LNCAP (cell line): ENCODE measurements at regions not wholly inside any gene's neighbourhood (a gene's known extent, or its start where the extent isn't known, plus 50 kb on each side); places are given as distances from the start of the nearest gene placed in this dataset.

Source experiments
- TF ChIP-seq, protein P1 (sequence below): fragments of 450-650 bp; IDR thresholded peaks from 2 replicates; pipeline ENCODE4 v1.5.1; 2017; ENCODE audit warnings: mild to moderate bottlenecking

DNA sequence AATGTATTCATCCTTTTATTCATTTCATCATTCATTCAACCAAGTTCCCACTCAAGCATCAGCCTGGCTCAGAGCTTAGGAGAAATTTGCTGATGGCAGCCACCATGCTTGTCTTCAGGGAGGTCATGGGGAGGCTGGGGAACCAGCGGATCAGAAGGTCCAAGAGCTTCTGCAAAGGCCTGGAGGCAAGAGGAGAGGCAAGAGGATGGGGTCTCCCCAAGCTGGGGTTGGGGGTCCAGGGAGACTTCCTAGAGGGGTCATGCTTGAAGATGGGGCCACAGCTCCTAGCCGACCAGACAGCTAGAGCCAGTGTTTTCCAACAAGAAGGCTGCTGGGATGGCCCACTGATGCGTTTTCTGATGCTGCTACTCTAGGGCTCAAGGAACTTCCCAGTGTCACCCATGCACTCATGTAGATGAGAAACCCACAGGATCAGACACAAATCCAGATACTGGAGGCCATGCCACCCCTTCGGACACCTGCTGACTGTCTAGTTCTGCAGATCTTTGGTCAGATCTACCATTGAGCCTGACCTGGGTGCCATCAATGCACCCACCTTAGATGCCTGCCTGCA, 315.2 kb downstream of the AJAP1 start:
- TF ChIP-seq, protein P1, sequence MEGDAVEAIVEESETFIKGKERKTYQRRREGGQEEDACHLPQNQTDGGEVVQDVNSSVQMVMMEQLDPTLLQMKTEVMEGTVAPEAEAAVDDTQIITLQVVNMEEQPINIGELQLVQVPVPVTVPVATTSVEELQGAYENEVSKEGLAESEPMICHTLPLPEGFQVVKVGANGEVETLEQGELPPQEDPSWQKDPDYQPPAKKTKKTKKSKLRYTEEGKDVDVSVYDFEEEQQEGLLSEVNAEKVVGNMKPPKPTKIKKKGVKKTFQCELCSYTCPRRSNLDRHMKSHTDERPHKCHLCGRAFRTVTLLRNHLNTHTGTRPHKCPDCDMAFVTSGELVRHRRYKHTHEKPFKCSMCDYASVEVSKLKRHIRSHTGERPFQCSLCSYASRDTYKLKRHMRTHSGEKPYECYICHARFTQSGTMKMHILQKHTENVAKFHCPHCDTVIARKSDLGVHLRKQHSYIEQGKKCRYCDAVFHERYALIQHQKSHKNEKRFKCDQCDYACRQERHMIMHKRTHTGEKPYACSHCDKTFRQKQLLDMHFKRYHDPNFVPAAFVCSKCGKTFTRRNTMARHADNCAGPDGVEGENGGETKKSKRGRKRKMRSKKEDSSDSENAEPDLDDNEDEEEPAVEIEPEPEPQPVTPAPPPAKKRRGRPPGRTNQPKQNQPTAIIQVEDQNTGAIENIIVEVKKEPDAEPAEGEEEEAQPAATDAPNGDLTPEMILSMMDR: no peak

DNA sequence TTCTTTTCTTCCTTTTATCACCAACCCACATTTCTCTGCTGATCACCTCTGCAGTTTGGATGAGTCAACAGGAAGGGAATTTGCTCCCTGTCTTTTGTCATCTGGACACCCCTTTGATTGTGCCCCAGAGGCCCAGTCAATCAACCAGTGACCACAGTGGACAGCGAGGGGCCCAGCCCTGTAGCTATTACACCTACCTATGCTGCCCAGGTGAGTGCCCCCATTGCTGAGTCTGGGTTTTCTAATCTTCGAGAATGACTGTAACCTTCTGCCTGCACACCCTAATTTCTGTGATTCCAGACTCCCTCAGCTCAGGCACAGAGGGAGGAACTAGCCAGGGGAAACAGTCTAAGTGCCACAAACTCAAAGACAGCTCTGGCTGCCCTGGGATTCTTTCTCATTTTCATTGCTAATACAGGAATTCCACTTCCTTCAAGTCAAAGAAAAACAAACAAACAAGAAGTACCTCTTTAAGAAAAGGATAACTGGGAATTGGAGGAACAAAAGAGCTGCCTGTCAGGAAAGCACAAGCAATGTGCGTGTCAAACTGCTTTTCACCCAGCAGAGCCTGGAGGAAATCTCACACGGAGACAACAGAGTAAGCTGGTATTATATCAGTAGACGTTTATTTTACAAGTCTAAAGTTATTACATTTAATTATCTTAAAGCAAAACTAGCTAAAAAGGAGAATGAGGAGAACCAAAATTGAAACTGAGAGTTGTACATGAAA, 311.1 kb downstream of the AJAP1 start:
- TF ChIP-seq, protein P1: no peak

DNA sequence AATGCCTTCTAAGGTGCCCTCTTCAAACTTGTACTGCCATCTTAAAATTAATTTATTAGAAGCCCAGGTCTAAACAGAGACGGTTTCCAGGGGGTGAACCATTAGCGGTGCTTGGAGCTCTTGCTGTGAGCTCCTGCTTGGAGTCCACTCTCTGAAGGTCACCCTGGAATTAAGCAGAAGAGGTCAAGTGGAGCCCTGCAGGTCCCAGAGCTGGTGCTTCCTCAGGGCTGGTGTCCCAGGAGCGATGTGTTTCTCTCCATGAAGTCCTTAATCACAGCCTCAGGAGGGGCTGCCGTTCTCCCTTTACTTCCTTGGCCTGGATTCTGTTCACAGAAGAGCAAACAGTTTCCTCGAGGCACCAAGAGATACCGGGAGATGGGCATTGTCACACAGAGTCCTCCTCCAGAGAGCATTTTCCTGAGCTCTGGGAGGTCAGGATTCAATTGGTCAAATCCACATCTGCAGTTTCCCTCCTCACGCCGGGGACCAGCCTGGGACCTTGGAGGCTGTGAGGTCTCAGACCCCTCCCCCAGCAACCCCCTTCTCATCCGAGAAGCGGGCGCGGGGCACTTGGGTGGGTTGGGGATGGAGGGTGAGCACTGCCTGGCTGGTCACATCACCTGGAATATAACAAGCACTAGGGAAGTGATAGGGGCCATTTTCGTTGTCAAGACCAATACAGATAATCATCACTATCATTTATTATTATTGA, 310.4 kb downstream of the AJAP1 start:
- TF ChIP-seq, protein P1: no peak

DNA sequence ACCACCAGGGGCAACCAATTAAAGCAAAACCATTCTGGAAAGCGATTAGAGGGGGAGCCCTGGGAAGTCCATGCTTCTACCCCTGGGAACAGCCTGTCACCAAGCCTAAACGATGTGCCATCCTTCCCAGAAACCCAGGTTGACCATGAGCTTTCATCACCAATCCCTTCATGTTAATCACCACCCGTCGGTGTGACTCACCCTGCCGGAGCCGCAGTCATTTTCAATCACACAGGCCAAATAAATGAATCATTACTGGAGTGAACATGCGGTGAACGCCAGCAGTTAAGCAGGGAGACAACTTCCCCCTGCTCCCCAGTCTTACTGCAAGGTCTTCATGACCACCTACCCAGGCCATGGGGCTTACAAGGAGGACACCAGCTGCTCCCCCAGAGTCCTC, 308.8 kb downstream of the AJAP1 start:
- TF ChIP-seq, protein P1: no peak

DNA sequence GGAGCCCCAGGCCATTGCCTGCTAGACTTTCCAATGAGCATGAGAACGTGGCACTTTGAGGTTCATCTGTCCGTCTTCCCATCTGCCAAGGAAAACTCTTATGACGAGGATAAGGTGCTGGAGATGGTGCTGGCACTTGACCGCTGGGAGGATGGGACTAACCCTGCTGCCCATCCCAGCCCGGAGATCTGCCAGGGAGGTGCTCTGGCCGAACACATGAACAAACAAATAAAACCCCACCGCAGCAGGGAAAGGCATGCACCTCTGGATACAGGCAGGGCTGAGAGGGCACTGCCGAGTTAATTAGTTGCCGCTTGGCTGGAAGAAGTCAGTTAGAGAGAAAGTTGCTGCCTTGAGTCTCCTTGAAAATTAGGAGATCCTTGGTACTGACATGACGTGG, 308.4 kb downstream of the AJAP1 start:
- TF ChIP-seq, protein P1: no peak

DNA sequence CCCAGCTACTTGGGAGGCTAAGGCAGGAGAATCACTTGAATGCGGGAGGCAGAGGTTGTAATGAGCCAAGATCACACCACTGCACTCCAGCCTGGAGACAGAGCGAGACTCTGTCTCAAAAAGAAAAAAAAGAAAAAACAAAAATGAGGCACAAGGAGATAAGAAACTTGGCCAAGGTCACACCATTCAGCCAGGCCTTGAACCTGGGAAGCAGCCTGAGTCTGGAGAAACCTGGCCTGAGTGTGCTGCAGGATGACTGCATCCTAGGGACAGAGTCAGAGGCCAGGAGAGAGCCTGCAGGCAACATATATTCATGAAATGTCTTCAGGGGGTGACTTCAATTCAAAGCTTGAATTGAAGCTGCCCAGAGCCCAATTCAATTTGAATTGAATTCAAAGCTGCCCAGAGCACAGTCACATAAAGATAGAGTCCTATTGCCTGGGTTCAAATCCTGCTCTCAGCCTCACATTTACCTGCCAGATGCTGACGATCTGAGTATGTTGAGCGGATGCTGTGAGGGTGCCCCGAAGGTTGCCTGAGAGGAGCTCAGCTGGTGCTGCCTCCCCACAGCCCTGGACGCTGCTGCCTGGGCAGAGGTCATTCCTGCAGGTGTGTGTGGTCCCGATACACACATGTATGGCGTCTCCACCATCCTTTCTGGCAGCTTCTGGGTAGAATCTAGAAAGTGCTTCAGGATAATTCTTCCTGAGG, 307.7 kb downstream of the AJAP1 start:
- TF ChIP-seq, protein P1: no peak

DNA sequence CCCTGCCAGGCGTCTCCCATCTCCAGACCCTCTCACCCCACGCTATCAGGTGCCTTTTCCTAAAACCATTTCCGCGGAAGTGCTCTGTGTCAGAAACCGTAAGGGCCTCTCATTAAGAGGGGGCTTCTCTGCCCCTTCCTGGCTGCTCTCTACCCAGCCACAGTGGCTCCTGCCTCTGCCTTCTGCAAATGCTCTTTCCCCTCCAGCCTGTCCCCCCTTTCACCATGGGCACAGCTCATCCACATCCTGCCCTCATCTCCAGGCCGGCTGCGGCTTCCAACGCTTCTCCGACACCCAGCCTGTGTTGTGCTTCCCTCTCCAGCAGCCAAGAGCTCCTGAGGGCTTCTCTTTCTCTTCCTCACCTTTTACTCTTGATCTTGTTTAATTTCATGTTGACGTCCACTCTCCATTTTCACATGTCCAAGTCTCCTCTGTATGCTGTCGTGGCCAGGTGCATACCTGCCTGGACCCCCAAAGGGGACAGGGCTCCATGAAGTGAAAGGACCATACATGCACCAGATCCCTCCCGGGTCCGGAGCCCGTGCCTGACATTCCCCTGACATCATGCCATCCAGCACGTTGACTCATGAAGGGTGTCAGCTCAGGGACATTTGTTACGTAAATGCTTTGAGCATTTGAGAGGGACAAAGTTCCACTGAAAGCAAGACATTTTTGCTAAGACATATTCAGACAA, 306.5 kb downstream of the AJAP1 start:
- TF ChIP-seq, protein P1: no peak
